Kidney epithelial cell (primary cell): ENCODE measurements at regions not wholly inside any gene's neighbourhood (a gene's known extent, or its start where the extent isn't known, plus 50 kb on each side); places are given as distances from the start of the nearest gene placed in this dataset.

Source experiments
- DNase-seq: peaks from one replicate; pipeline ENCODE4 v3.0.0-alpha.2; 2010; ENCODE audit warnings: low read depth
- H3K27me3 ChIP-seq: 2 replicates; pipeline ENCODE4 v1.6.0; 2011; ENCODE audit warnings: low read length; ENCODE audit not compliant: control insufficient read depth, insufficient read depth
- H3K36me3 ChIP-seq: 2 replicates; pipeline ENCODE4 v1.5.1; 2011; ENCODE audit warnings: low read length; ENCODE audit not compliant: control insufficient read depth, insufficient read depth
- H3K4me3 ChIP-seq: 2 replicates; pipeline ENCODE4 v1.5.1; 2011; ENCODE audit warnings: low read depth, mild to moderate bottlenecking, control low read depth, low read length
- TF ChIP-seq, protein P1 (sequence below): IDR thresholded peaks from 2 replicates; pipeline ENCODE4 v1.5.1; 2011; ENCODE audit warnings: mild to moderate bottlenecking, moderate library complexity, low read length, control low read depth, inconsistent platforms; ENCODE audit not compliant: insufficient read depth, poor library complexity, severe bottlenecking

DNA sequence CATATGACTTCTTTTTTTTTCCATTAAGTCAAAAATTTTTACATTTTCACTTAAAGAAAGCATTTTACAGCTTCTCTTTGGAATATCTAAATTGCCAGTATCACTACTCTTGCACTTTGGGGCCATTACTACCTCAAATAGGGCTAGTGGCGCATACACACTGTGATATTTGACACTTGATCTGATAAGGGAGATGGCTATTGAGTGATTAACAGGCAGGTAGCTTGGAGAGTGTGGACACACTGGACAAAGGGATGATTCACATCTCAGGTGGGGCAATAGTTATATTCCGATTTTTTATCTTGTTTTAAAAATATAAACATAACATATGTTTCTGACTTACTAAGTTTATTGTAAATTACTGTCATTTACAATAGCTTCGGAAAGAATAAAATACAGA lies 2219.9 kb downstream of the LRRC4C start:
- no peak for DNase-seq
- H3K36me3 ChIP-seq = no peaks in the 10 kb centered on the region
- TF ChIP-seq, protein P1, sequence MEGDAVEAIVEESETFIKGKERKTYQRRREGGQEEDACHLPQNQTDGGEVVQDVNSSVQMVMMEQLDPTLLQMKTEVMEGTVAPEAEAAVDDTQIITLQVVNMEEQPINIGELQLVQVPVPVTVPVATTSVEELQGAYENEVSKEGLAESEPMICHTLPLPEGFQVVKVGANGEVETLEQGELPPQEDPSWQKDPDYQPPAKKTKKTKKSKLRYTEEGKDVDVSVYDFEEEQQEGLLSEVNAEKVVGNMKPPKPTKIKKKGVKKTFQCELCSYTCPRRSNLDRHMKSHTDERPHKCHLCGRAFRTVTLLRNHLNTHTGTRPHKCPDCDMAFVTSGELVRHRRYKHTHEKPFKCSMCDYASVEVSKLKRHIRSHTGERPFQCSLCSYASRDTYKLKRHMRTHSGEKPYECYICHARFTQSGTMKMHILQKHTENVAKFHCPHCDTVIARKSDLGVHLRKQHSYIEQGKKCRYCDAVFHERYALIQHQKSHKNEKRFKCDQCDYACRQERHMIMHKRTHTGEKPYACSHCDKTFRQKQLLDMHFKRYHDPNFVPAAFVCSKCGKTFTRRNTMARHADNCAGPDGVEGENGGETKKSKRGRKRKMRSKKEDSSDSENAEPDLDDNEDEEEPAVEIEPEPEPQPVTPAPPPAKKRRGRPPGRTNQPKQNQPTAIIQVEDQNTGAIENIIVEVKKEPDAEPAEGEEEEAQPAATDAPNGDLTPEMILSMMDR = no peak
- no peak overlapping the region for H3K4me3 ChIP-seq
- H3K27me3 ChIP-seq = no peaks in the 10 kb centered on the region

GRCh38 chr11:39236916-39237315 lies 2222.5 kb downstream of the LRRC4C start:
- no peaks in the 10 kb centered on the region for H3K36me3 ChIP-seq
- peak; percentile 10 for DNase-seq

DNA sequence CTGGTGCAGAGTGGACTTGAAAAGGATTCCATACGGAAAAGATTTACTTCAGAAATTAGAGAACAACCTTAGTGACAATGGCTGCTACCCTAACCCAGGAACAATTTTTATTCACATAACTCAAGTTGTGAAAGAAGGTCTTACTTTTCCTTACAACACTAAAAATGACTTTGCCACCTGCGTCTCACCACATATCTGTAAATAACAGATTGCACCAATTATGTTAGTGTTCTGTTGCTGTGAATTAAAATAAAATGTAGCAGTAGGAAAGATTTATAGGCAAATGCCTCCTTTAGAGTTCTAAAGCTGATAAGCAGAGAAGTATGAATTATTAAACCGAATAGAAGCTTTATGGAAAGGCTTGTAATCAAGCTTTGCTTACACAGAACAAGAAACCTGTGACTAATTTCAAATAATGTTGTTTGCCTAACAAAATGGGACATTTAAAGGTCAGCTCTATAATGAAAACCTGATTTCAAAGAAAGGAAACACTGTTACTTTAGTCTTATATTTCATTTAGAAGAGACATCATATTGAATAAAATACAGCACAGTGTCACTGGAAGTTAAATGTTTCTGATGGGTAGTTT lies 2237.8 kb downstream of the LRRC4C start:
- TF ChIP-seq, protein P1 = no peak
- DNase-seq = no peak
- H3K36me3 ChIP-seq = no peaks in the 10 kb centered on the region
- no peak overlapping the region for H3K4me3 ChIP-seq
- H3K27me3 ChIP-seq = no peaks in the 10 kb centered on the region

More at GRCh38 chr11:39236916-39237315, 2222.5 kb downstream of the LRRC4C start:
- H3K27me3 ChIP-seq = no peaks in the 10 kb centered on the region
- TF ChIP-seq, protein P1 = no peak
- no peak overlapping the region for H3K4me3 ChIP-seq

- TF ChIP-seq, protein P1 = no peak
- H3K36me3 ChIP-seq = no peaks in the 10 kb centered on the region
- no peaks in the 10 kb centered on the region for H3K27me3 ChIP-seq
- no peak for DNase-seq
- no peak overlapping the region for H3K4me3 ChIP-seq
Measured at GRCh38 chr11:39220501-39221230, 2238.8 kb downstream of the LRRC4C start.

GRCh38 chr11:39220069-39220468 lies 2239.4 kb downstream of the LRRC4C start:
- TF ChIP-seq, protein P1 = no peak

More at GRCh38 chr11:39220069-39220468, 2239.4 kb downstream of the LRRC4C start:
- no peak for DNase-seq
- Histone ChIP-seq H3K36me3 (no peaks in the 10 kb centered on the region), H3K4me3 (no peak overlapping the region), H3K27me3 (no peaks in the 10 kb centered on the region)
